ENCODE measurements at regions not wholly inside any gene's neighbourhood (a gene's known extent, or its start where the extent isn't known, plus 50 kb on each side); places are given as distances from the start of the nearest gene placed in this dataset.

DNA sequence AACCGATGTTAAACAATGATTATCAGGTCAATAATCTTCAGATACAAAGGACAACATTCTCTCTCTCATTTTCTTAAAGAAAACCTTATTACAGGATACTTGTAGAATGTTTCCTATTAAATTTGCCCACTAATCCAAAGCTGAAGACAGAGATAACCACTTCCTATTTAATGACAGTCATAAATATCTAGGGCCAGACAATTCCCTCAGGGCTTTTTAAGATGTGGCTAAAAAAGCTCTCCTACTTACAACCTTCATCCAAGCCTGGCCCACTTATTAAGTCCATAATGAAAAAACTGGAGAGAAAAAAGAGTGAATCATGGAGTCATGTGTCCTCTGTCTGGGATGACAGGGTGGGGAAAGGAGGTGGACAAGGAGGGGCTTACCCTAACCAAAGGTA, 235.9 kb downstream of the KLF12 start:
- Histone ChIP-seq H3K9me3 (no peaks in the 10 kb centered on the region), H3K27ac (no peak overlapping the region), H3K36me3 (no peaks in the 10 kb centered on the region), H3K27me3 (replicated peaks; ENCODE audit: insufficient read depth) (no peaks in the 10 kb centered on the region), H3K4me3 (no peak overlapping the region), H3K4me1 (ENCODE audit: control insufficient read depth in 1 of 2, low read depth in 2 of 2) (peaks cover 0 to 9% of the 10 kb centered on the region in 2 donors)
- ATAC-seq (ENCODE audit: insufficient number of reproducible peaks, low FRiP score, low read depth), result no peak
- TF ChIP-seq, protein P1, sequence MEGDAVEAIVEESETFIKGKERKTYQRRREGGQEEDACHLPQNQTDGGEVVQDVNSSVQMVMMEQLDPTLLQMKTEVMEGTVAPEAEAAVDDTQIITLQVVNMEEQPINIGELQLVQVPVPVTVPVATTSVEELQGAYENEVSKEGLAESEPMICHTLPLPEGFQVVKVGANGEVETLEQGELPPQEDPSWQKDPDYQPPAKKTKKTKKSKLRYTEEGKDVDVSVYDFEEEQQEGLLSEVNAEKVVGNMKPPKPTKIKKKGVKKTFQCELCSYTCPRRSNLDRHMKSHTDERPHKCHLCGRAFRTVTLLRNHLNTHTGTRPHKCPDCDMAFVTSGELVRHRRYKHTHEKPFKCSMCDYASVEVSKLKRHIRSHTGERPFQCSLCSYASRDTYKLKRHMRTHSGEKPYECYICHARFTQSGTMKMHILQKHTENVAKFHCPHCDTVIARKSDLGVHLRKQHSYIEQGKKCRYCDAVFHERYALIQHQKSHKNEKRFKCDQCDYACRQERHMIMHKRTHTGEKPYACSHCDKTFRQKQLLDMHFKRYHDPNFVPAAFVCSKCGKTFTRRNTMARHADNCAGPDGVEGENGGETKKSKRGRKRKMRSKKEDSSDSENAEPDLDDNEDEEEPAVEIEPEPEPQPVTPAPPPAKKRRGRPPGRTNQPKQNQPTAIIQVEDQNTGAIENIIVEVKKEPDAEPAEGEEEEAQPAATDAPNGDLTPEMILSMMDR (IDR thresholded peaks at IDR 0.05), result no peak
- DNase-seq (ENCODE audit: low spot score), result no peak

DNA sequence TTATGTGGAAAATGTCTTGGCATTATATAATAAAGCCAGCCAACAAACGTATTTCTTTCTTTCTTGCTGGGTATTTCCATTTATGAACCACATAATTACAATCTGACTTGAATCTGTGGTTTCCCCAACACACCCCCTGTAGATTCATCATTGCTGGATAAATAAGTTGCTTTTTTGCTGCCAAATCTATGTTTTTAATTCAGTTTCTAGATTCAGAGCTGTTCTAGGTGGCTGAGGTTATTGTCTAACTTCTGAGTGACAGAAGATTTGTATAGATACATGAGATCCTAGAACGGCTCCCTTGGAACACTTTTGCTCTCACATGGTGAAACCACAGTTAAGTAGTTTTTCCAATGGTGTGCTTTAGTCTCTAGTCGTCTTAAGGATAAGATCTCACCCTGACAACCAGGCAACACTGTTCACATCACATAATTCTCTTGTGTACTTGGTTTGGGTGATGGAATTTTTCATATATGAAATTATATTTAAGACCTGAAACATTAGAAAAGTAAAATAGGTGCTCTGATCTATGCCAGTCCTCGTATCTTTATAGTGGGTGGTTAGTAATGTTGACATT, 239.1 kb downstream of the KLF12 start:
- H3K4me3 ChIP-seq, result no peak overlapping the region
- DNase-seq (ENCODE audit: low spot score), result no peak
- H3K36me3 ChIP-seq, result no peaks in the 10 kb centered on the region
- H3K9me3 ChIP-seq, result no peaks in the 10 kb centered on the region
- H3K27ac ChIP-seq, result no peak overlapping the region
- no peaks in the 10 kb centered on the region for H3K27me3 ChIP-seq (replicated peaks; ENCODE audit: insufficient read depth)
- H3K4me1 ChIP-seq (ENCODE audit: control insufficient read depth in 1 of 2, low read depth in 2 of 2), result peaks cover under 1 to 15% of the 10 kb centered on the region in 2 donors
- TF ChIP-seq, protein P1 (IDR thresholded peaks at IDR 0.05), result no peak
- ATAC-seq (ENCODE audit: insufficient number of reproducible peaks, low FRiP score, low read depth), result no peak

DNA sequence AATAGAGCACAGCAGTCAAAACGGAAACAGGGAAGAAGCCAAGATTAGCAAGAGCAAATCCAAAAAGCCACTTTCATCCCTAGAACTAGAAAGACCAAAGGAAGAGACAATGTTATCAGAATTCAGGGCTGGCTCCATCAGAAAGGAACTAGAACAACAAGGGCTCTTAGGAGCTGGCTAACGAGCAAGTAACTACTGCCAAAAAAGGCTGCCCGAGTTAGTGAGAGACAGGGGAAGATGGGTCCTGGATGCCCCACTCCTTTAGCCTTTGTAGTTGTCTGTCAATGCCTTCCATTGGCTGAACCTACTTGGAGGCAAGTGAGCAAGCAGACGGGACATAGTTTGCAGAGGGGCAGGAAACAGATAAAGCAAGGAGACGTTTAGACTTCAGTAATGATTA, 240.4 kb downstream of the KLF12 start:
- Histone ChIP-seq H3K9me3 (no peaks in the 10 kb centered on the region), H3K4me1 (ENCODE audit: control insufficient read depth in 1 of 2, low read depth in 2 of 2) (peaks cover 0 to 15% of the 10 kb centered on the region in 2 donors), H3K4me3 (no peak overlapping the region), H3K36me3 (no peaks in the 10 kb centered on the region), H3K27me3 (replicated peaks; ENCODE audit: insufficient read depth) (no peaks in the 10 kb centered on the region), H3K27ac (no peak overlapping the region)
- TF ChIP-seq, protein P1 (IDR thresholded peaks at IDR 0.05), result no peak
- no peak for DNase-seq (ENCODE audit: low spot score)
- no peak for ATAC-seq (ENCODE audit: insufficient number of reproducible peaks, low FRiP score, low read depth)

DNA sequence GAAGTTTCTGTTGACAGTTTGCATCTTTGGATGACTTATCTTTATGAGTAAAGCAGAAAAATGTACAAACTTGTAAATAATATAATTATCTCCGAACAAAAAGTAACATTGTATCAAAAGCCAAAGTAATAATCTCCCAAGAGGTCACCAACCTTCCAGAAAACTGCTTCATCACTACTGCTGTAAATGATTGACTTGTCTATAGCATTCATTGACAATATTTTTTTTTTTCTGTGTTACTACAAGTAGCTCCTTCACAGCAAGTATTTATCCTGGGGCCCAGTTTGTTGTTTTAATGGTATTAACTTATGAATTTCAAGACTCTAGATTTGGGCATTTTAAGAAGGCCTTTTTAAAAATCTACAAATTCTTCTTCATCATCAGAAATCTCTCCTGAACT, 242.4 kb downstream of the KLF12 start:
- Histone ChIP-seq H3K27me3 (replicated peaks; ENCODE audit: insufficient read depth) (no peaks in the 10 kb centered on the region), H3K27ac (no peak overlapping the region), H3K36me3 (no peaks in the 10 kb centered on the region), H3K9me3 (no peaks in the 10 kb centered on the region), H3K4me1 (ENCODE audit: control insufficient read depth in 1 of 2, low read depth in 2 of 2) (peaks cover 0 to 15% of the 10 kb centered on the region in 2 donors), H3K4me3 (no peak overlapping the region)
- TF ChIP-seq, protein P1 (IDR thresholded peaks at IDR 0.05), result no peak
- DNase-seq (ENCODE audit: low spot score), result no peak
- ATAC-seq (ENCODE audit: insufficient number of reproducible peaks, low FRiP score, low read depth), result no peak

DNA sequence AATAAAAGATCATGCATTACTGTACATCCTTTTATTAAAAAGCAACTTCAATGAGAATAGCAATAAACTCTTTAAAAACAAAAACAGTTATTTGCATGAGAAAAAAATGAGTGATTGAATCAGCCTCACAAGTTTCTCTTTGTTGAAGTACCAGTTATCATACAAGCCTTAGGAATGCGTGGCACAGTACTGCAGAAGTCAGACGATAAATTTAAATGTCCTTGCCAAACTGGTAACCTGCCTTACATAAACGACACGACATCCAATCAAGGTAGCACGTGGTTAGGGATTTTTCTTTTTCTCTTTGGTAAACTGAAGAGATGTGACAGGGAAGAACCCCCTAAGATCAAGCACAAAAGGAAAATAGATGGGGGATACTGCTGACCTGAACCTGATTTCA, 251.0 kb downstream of the KLF12 start:
- Histone ChIP-seq H3K27me3 (replicated peaks; ENCODE audit: insufficient read depth) (no peaks in the 10 kb centered on the region), H3K4me3 (no peak overlapping the region), H3K9me3 (no peaks in the 10 kb centered on the region), H3K27ac (no peak overlapping the region), H3K4me1 (ENCODE audit: control insufficient read depth in 1 of 2, low read depth in 2 of 2) (peaks cover 0 to 8% of the 10 kb centered on the region in 2 donors), H3K36me3 (no peaks in the 10 kb centered on the region)
- no peak for ATAC-seq (ENCODE audit: insufficient number of reproducible peaks, low FRiP score, low read depth)
- TF ChIP-seq, protein P1 (IDR thresholded peaks at IDR 0.05), result no peak
- DNase-seq (ENCODE audit: low spot score), result no peak
